Stimulated activated CD8-positive, alpha-beta memory T cell treated with anti-CD3 and anti-CD28 coated beads, Interleukin-4, amount 100 ng/mL, for 24 hours (primary cell): ENCODE measurements at regions not wholly inside any gene's neighbourhood (a gene's known extent, or its start where the extent isn't known, plus 50 kb on each side); places are given as distances from the start of the nearest gene placed in this dataset.

ENCODE experiments used
- DNase-seq: peaks from one replicate; pipeline ENCODE4 v3.0.0-alpha.2; 2020; ENCODE audit warnings: low read depth

GRCh38 chr6:167643223-167643622 lies 183.5 kb upstream of the AFDN start:
- no peak for DNase-seq

GRCh38 chr6:167643716-167644115 lies 183.0 kb upstream of the AFDN start:
- DNase-seq: no peak

DNA sequence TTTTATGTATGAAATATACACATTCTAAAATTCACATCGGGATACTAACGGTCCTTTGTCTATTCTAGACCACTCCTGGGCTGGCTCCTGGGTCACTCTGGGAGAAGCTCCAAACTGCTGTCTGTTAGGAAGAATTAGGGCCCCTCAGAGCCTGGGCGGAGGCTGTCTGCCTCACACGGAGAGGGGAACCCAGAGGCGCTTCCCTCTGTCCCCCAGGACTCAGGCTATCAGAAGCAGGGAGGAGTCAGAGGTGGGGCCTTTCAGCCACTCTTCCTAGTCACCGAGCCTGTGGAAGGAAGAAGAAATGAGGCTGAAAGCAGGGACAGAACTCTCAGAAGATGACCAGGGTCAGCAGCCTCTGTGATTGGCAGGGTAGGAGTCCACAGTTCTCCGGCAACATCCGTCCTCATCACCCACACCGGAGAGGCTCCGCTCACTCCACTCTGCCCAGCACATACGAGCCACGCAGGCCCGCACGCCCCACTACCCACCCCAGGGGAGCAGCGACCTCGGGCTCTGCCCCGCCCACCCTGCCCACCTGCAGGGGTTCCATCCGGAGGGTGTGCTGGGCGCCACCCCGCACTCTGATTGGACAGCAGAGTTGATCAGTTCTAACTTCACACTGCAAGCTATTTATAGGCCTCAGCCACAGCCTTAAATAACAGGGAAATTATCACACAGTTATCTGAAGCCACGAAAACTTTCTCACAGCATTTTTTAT lies 182.1 kb upstream of the AFDN start:
- DNase-seq: no peak

DNA sequence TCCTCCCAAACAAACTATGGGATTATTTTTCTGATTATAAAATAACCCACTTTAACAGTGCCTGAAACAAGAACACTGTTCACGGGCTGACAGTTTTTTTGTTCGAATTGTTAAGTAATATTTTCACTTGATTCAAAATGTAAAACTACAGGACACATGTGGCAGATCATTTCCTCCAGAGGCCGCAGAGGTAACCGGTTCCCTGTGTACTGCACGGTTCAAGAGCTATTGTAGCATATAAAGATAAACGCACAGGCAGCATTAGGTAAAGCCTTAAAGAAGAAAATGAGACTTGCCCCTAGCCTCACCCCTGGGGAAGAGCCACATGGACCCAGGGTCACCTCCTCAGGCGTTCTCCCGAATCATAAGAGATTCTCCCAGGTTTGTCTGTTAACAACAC lies 181.3 kb upstream of the AFDN start:
- DNase-seq: no peak

- DNase-seq: no peak
These were observed 179.4 kb upstream of the AFDN start for GRCh38 chr6:167647306-167647705.

DNA sequence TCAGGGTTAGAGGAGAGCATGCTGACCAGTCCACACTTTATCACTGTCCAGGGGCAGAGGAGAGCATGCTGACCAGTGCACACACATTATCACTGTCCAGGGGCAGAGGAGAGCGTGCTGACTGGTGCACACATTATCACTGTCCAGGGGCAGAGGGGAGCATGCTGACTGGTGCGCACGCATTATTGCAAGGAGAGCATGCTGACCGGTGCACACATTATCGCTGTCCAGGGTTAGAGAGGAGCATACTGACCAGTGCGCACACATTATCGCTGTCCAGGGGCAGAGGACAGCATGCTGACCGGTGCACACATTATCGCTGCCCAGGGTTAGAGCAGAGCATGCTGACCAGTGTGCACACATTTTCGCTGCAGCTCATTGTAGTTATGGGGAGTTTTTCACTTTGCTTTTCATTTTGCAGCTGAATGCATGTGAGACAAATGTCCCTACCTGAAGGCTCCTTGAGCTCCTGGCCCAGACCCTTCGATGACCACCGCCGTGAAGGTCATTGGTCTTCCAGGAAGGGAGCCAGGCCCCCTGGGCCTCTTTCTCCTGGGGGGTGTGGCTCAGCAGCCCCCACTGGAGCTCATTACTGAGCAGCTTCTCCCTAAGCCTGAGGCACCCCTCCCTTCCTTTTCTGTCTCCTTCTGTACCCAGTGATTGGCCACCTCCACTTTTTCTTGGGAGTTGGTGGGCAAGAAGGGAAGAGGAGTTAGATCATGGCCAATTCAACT lies 178.8 kb upstream of the AFDN start:
- DNase-seq: no peak

GRCh38 chr6:167648501-167649278 lies 178.0 kb upstream of the AFDN start:
- no peak for DNase-seq

GRCh38 chr6:167649476-167649875 lies 177.2 kb upstream of the AFDN start:
- DNase-seq: no peak

GRCh38 chr6:167650730-167651317 lies 175.9 kb upstream of the AFDN start:
- DNase-seq: no peak

DNA sequence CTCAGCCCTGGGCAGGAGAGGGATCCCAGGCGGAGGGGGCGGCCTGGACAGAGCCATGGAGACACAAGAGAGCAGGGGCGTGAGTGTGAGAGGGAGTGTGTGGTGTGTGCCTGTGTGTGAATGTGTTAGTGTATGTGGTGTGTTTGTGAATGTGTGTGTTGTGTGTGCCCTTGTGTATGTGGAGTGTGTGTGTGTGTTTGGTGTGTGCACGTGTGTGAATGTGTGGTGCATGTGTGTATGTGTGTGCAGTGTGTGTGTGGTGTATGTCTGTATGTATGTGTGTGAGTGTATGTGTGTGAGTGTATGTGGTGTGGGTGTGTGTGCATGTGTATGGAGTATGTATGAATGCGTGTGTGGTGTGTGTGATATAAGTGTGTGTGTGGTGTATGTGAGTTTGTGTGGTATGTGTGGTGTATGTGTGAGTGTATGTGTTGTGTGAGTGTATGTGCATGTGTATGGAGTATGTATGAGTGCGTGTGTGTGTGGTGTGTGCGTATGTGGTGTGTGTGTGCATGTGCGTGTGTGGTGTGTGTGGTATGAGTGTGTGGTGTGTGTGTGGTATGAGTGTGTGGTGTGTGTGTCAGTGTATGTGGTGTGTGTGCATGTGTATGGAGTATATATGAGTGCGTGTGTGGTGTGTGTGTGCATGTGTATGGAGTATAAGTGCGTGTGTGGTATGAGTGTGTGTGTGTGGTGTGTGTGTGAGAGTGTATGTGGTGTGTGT lies 175.2 kb upstream of the AFDN start:
- DNase-seq: no peak

DNA sequence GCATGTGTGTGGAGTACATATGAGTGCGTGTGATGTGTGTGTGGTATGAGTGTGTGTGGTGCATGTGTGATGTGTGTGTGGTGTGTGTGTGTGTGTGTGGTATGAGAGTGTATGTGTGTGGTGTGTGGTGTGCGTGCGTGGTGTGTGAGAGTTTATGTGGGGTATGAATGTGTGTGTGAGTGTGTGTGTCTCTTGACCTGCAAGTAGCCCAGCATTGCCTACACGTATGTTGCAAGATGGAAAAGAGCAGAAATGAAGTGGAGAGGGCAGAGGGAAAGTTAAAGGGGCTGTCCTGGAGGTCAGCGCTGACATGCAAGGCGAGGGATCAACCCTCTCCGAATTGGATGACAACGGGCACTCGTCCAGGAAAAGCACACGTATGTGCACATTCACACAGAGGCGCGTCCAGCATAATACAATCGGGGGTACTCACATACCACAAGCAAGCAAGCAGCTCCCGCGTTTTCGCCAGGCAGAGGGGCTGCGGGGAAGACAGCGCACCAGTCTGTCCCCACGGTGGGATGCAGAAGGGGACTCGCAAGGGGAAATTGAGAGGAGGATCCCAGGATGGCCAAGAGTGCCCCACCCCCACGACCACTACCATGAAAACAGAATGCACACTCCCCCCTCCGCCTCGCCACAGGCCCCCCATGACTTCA lies 174.5 kb upstream of the AFDN start:
- DNase-seq: no peak

- DNase-seq: no peak
These were observed 174.0 kb upstream of the AFDN start for GRCh38 chr6:167652701-167653095.

DNA sequence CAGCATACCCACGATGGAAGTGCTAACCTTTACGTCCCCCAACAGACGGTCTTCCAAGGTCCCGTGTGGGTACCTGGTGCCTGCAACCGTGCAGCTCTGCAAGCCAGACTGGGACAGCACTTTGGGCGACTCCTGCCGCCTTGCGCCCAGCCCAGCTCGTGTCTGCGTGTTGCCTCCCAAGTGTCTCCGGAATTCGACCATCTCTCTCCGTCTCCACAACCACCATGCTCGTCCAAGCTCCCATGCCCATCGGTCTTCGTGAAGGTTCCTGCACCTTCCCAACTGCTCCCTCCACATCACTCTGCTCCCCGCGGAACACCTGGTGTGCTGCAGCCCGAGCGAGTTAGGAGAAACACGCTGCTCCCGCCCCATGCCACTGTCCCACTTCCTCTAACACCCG lies 173.2 kb upstream of the AFDN start:
- DNase-seq: no peak

GRCh38 chr6:167654389-167654788 lies 172.3 kb upstream of the AFDN start:
- no peak for DNase-seq

GRCh38 chr6:167655174-167655821 lies 171.4 kb upstream of the AFDN start:
- no peak for DNase-seq

GRCh38 chr6:167658106-167658505 lies 168.6 kb upstream of the AFDN start:
- no peak for DNase-seq

DNA sequence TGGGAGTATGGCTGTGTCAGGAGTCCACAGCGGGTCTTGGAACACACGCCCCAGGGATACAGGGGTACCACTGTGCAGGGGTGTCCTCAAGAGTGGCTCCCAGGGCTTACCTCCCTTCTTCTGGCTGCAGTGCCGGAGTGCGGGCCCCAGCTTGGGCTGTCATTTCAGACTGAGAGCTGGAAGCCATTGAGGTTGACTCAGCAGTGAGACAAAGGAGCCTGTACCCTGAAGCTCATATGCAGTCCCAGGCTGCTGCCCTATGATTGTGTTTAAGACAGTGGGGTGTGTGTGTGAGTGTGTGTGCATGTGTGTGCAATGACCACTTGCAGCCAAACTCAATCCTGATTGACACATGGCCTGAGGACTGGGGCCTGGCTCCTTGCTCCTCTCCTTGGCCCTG lies 167.7 kb upstream of the AFDN start:
- no peak for DNase-seq

- no peak for DNase-seq
These were observed 166.3 kb upstream of the AFDN start for GRCh38 chr6:167660424-167660823.

GRCh38 chr6:167660944-167661551 lies 165.7 kb upstream of the AFDN start:
- no peak for DNase-seq

- DNase-seq: no peak
These were observed 165.1 kb upstream of the AFDN start for GRCh38 chr6:167661552-167662044.
